Stomach (tissue), 4 donors: ENCODE measurements at regions not wholly inside any gene's neighbourhood (a gene's known extent, or its start where the extent isn't known, plus 50 kb on each side); places are given as distances from the start of the nearest gene placed in this dataset.

Source experiments
- EP300 ChIP-seq: sonication (generic); formaldehyde crosslinking; IDR thresholded peaks from one replicate; pipeline ENCODE4 v1.6.1; 2017; ENCODE audit warnings: antibody characterized with exemption
- POLR2A ChIP-seq, 4 donors: fragments of 450-650 bp; IDR thresholded peaks; one replicate each; pipeline ENCODE4 v1.6.1; 2016; ENCODE audit warnings: antibody characterized with exemption in 4 of 4, control low read depth in 2 of 4, mild to moderate bottlenecking in 1 of 4, moderate library complexity in 1 of 4

GRCh38 chr11:81839016-81839415 is 894.6 kb downstream of the FAM181B start:
- TF ChIP-seq EP300: no peak
- TF ChIP-seq POLR2A (IDR thresholded peaks at IDR 0.05): no peak
